Astrocyte (in vitro differentiated cells and primary cell): ENCODE measurements at regions not wholly inside any gene's neighbourhood (a gene's known extent, or its start where the extent isn't known, plus 50 kb on each side); places are given as distances from the start of the nearest gene placed in this dataset.
A peak's percentile ranks its signal among the peaks of the same experiment; 100 is the strongest.

Source experiments
- DNase-seq: peaks from one replicate; pipeline ENCODE4 v3.0.0-alpha.2; 2010; ENCODE audit warnings: low read depth
- FAIRE-seq: peaks from 2 replicates; lab custom pipeline; 2011; peaks lifted over from hg19 to GRCh38; lab: Jason Lieb, UNC
- H2AFZ ChIP-seq: 2 replicates; pipeline ENCODE4 v1.6.0; 2012; ENCODE audit warnings: low read depth, low read length, inconsistent platforms
- H3K27ac ChIP-seq: 2 replicates; pipeline ENCODE4 v1.5.1; 2011; ENCODE audit warnings: low read depth, low read length, inconsistent platforms
- H3K27me3 ChIP-seq: 2 replicates; pipeline ENCODE4 v1.6.0; 2011; ENCODE audit warnings: low read length, inconsistent platforms; ENCODE audit not compliant: insufficient read depth
- H3K36me3 ChIP-seq: 2 replicates; pipeline ENCODE4 v1.5.1; 2011; ENCODE audit warnings: low read length, inconsistent platforms; ENCODE audit not compliant: insufficient read depth
- H3K4me1 ChIP-seq: 2 replicates; pipeline ENCODE4 v1.5.1; 2011; ENCODE audit warnings: low read length, inconsistent platforms; ENCODE audit not compliant: insufficient read depth
- H3K4me2 ChIP-seq: 2 replicates; pipeline ENCODE4 v1.6.0; 2012; ENCODE audit warnings: low read length, inconsistent platforms
- H3K4me3 ChIP-seq: 2 replicates; pipeline ENCODE4 v1.5.1; 2011; ENCODE audit warnings: low read depth, mild to moderate bottlenecking, low read length, inconsistent platforms; ENCODE audit not compliant: insufficient read depth
- H3K79me2 ChIP-seq: 2 replicates; pipeline ENCODE4 v1.6.0; 2012; ENCODE audit warnings: mild to moderate bottlenecking, low read length, inconsistent platforms; ENCODE audit not compliant: insufficient read depth
- H3K9ac ChIP-seq: 2 replicates; pipeline ENCODE4 v1.6.0; 2012; ENCODE audit warnings: mild to moderate bottlenecking, low read length, inconsistent platforms
- H3K9me3 ChIP-seq: 2 replicates; pipeline ENCODE4 v1.5.1; 2012; ENCODE audit warnings: low read depth, mild to moderate bottlenecking, low read length, inconsistent platforms; ENCODE audit not compliant: insufficient read depth
- H4K20me1 ChIP-seq: 2 replicates; pipeline ENCODE4 v1.6.0; 2012; ENCODE audit warnings: low read length, inconsistent platforms; ENCODE audit not compliant: insufficient read depth
- H3K27ac Mint-ChIP-seq: one replicate; pipeline ENCODE4 v1.8.0; 2021; ENCODE audit warnings: mild to moderate bottlenecking, mixed read lengths; ENCODE audit not compliant: unreplicated experiment
- H3K27me3 Mint-ChIP-seq: one replicate; pipeline ENCODE4 v1.8.0; 2021; ENCODE audit warnings: low read depth, mixed read lengths; ENCODE audit not compliant: unreplicated experiment
- H3K36me3 Mint-ChIP-seq: one replicate; pipeline ENCODE4 v1.8.0; 2021; ENCODE audit warnings: low read depth, mixed read lengths; ENCODE audit not compliant: unreplicated experiment
- H3K4me1 Mint-ChIP-seq: one replicate; pipeline ENCODE4 v1.8.0; 2021; ENCODE audit warnings: low read depth, mixed read lengths; ENCODE audit not compliant: unreplicated experiment
- H3K4me3 Mint-ChIP-seq: one replicate; pipeline ENCODE4 v1.8.0; 2021; ENCODE audit warnings: mild to moderate bottlenecking, moderate library complexity, mixed read lengths; ENCODE audit not compliant: unreplicated experiment
- H3K9me3 Mint-ChIP-seq: one replicate; pipeline ENCODE4 v1.8.0; 2021; ENCODE audit warnings: mild to moderate bottlenecking, mixed read lengths; ENCODE audit not compliant: unreplicated experiment
- CTCF ChIP-seq: IDR thresholded peaks from 2 replicates; pipeline ENCODE4 v1.5.1; 2011; ENCODE audit warnings: low read depth, mild to moderate bottlenecking, inconsistent platforms, low read length, moderate library complexity; ENCODE audit not compliant: insufficient read depth
- EZH2 ChIP-seq: IDR thresholded peaks from 2 replicates; pipeline ENCODE4 v1.6.1; 2012; ENCODE audit warnings: mild to moderate bottlenecking, low read length, inconsistent platforms; ENCODE audit not compliant: insufficient read depth

GRCh38 chr4:84389406-84389805 lies 109.7 kb downstream of the NKX6-1 start:
- FAIRE-seq = no peak
- Histone ChIP-seq H2AFZ (no peak overlapping the region), H4K20me1 (no peaks in the 10 kb centered on the region), H3K4me1 (no peaks in the 10 kb centered on the region), H3K36me3 (no peaks in the 10 kb centered on the region), H3K9ac (no peak overlapping the region), H3K4me3 (no peak overlapping the region), H3K27ac (no peak overlapping the region), H3K9me3 (no peaks in the 10 kb centered on the region), H3K27me3 (no peaks in the 10 kb centered on the region), H3K4me2 (no peak overlapping the region), H3K79me2 (no peaks in the 10 kb centered on the region)
- H3K4me3 Mint-ChIP-seq = no peak overlapping the region
- peak; percentile 17 for DNase-seq
- H3K4me1 Mint-ChIP-seq = peaks cover 2% of the 10 kb centered on the region
- no peaks in the 10 kb centered on the region for H3K27me3 Mint-ChIP-seq
- H3K36me3 Mint-ChIP-seq = no peaks in the 10 kb centered on the region
- TF ChIP-seq EZH2 (no peak), CTCF (no peak)
- H3K27ac Mint-ChIP-seq = no peak overlapping the region
- no peaks in the 10 kb centered on the region for H3K9me3 Mint-ChIP-seq

- FAIRE-seq = no peak
- Histone ChIP-seq H3K27me3 (no peaks in the 10 kb centered on the region), H3K9me3 (no peaks in the 10 kb centered on the region), H3K36me3 (no peaks in the 10 kb centered on the region), H2AFZ (no peak overlapping the region), H3K4me1 (no peaks in the 10 kb centered on the region), H3K9ac (no peak overlapping the region), H3K4me2 (no peak overlapping the region), H3K4me3 (no peak overlapping the region), H3K79me2 (no peaks in the 10 kb centered on the region), H4K20me1 (no peaks in the 10 kb centered on the region), H3K27ac (no peak overlapping the region)
- H3K27ac Mint-ChIP-seq = no peak overlapping the region
- H3K27me3 Mint-ChIP-seq = no peaks in the 10 kb centered on the region
- H3K36me3 Mint-ChIP-seq = no peaks in the 10 kb centered on the region
- H3K4me1 Mint-ChIP-seq = peaks cover 2% of the 10 kb centered on the region
- H3K9me3 Mint-ChIP-seq = no peaks in the 10 kb centered on the region
- TF ChIP-seq CTCF = no peak
- TF ChIP-seq EZH2 = no peak
- no peak for DNase-seq
- H3K4me3 Mint-ChIP-seq = no peak overlapping the region
Observed at GRCh38 chr4:84385203-84385602, 113.9 kb downstream of the NKX6-1 start.

- H2AFZ ChIP-seq = no peak overlapping the region
- no peaks in the 10 kb centered on the region for H3K79me2 ChIP-seq
- H3K27ac Mint-ChIP-seq = no peak overlapping the region
- H3K4me3 ChIP-seq = no peak overlapping the region
- FAIRE-seq (no peak), DNase-seq (no peak)
- no peaks in the 10 kb centered on the region for H3K9me3 ChIP-seq
- H3K4me3 Mint-ChIP-seq = no peak overlapping the region
- H3K4me1 ChIP-seq = no peaks in the 10 kb centered on the region
- no peaks in the 10 kb centered on the region for H3K27me3 Mint-ChIP-seq
- no peaks in the 10 kb centered on the region for H3K36me3 ChIP-seq
- H3K4me2 ChIP-seq = no peak overlapping the region
- TF ChIP-seq CTCF (no peak), EZH2 (no peak)
- no peak overlapping the region for H3K27ac ChIP-seq
- no peak overlapping the region for H3K9ac ChIP-seq
- H3K9me3 Mint-ChIP-seq = no peaks in the 10 kb centered on the region
- H3K27me3 ChIP-seq = no peaks in the 10 kb centered on the region
- no peaks in the 10 kb centered on the region for H3K36me3 Mint-ChIP-seq
- peaks cover 2% of the 10 kb centered on the region for H3K4me1 Mint-ChIP-seq
- no peaks in the 10 kb centered on the region for H4K20me1 ChIP-seq
Observed at GRCh38 chr4:84384801-84385200, 114.3 kb downstream of the NKX6-1 start.
